Brain microvascular endothelial cell (primary cell): ENCODE measurements at regions not wholly inside any gene's neighbourhood (a gene's known extent, or its start where the extent isn't known, plus 50 kb on each side); places are given as distances from the start of the nearest gene placed in this dataset.

Experiments used
- DNase-seq: peaks from one replicate; pipeline ENCODE4 v3.0.0-alpha.2; 2020
- H3K27ac ChIP-seq: fragments of 250-450 bp; sonication (Bioruptor Pico); 2 replicates; pipeline ENCODE4 v1.5.1; 2020; ENCODE audit warnings: mild to moderate bottlenecking, moderate library complexity
- H3K27me3 ChIP-seq: fragments of 250-450 bp; sonication (Bioruptor Pico); replicated peaks from 2 replicates; pipeline ENCODE4 v1.5.1; 2020; ENCODE audit warnings: mild to moderate bottlenecking
- H3K36me3 ChIP-seq: fragments of 250-450 bp; sonication (Bioruptor Pico); replicated peaks from 2 replicates; pipeline ENCODE4 v1.5.1; 2020; ENCODE audit warnings: mild to moderate bottlenecking
- H3K4me3 ChIP-seq: 2 replicates; pipeline ENCODE4 v1.5.1; 2011; ENCODE audit warnings: low read depth, mild to moderate bottlenecking, control low read depth, low read length, moderate library complexity
- in situ Hi-C: cut with HindIII; loops from 2 replicates; pipeline ENCODE4 v1.10.0; 2017; ENCODE audit warnings: low sequenced_read_pairs, low pct_ligation_motif_present
- TF ChIP-seq, protein P1 (sequence below): IDR thresholded peaks from 2 replicates; pipeline ENCODE4 v1.5.1; 2011; ENCODE audit warnings: low read depth, mild to moderate bottlenecking, moderate library complexity, low read length, control low read depth, inconsistent platforms; ENCODE audit errors: missing control alignments

DNA sequence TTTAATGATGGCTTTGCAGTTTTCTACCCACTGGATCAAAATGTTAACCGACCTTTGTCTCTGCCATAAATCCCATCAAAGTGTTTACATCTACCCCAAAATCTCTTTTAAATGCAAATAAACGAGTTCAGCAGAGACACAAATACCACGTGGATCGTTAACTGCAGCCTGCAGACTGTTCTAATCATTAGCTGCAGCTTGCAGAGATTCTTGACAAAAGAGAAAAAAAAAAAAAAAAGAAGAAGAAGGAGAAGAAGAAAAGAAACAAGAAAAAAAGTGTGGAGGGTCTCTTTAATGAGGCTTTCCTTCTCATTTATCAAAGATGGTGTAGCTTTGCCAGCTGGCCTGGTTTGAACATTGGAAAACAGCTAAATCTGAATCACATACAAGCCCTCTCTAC lies 275.7 kb downstream of the NEDD1 start:
- TF ChIP-seq, protein P1, sequence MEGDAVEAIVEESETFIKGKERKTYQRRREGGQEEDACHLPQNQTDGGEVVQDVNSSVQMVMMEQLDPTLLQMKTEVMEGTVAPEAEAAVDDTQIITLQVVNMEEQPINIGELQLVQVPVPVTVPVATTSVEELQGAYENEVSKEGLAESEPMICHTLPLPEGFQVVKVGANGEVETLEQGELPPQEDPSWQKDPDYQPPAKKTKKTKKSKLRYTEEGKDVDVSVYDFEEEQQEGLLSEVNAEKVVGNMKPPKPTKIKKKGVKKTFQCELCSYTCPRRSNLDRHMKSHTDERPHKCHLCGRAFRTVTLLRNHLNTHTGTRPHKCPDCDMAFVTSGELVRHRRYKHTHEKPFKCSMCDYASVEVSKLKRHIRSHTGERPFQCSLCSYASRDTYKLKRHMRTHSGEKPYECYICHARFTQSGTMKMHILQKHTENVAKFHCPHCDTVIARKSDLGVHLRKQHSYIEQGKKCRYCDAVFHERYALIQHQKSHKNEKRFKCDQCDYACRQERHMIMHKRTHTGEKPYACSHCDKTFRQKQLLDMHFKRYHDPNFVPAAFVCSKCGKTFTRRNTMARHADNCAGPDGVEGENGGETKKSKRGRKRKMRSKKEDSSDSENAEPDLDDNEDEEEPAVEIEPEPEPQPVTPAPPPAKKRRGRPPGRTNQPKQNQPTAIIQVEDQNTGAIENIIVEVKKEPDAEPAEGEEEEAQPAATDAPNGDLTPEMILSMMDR: no peak
- in situ Hi-C loops: no loop called here
- no peaks in the 10 kb centered on the region for H3K36me3 ChIP-seq

DNA sequence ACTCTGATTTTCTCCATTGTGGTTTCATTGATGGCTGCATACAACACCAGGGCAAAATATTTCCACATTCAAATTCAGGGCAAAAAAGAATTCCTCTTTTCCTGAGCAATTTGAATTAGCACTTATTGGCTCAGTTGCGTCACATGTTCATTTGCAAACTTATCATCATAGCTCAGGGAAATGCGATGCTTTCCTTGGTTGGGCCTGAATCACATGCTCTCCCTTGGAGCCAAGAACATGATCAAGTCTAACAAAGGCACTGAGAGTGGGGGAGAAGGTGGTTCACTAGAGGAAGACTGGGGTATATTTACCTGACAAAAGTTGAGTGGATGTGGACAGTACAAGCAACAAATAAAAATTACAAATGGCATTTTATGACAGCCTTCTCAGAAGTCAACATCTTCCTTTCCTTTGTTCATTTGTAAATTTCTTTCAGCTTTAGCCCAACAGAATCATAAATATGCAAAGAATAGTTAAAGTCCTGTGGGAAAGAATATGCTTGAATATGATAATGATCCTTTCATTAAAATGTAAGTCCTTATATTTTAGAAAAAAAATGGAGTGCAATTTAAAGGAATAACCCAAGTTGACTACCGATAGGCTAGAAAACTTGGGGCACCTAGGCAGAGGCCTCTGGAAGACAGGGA lies 277.2 kb downstream of the NEDD1 start:
- in situ Hi-C loops: no loop called here
- DNase-seq: no peak
- H3K4me3 ChIP-seq: no peak overlapping the region
- no peaks in the 10 kb centered on the region for H3K36me3 ChIP-seq
- TF ChIP-seq, protein P1: no peak
- no peaks in the 10 kb centered on the region for H3K27me3 ChIP-seq
- no peak overlapping the region for H3K27ac ChIP-seq

More for the DNA sequence above, 275.7 kb downstream of the NEDD1 start:
- no peaks in the 10 kb centered on the region for H3K27me3 ChIP-seq
- no peak overlapping the region for H3K27ac ChIP-seq
- H3K4me3 ChIP-seq: no peak overlapping the region
- no peak for DNase-seq

DNA sequence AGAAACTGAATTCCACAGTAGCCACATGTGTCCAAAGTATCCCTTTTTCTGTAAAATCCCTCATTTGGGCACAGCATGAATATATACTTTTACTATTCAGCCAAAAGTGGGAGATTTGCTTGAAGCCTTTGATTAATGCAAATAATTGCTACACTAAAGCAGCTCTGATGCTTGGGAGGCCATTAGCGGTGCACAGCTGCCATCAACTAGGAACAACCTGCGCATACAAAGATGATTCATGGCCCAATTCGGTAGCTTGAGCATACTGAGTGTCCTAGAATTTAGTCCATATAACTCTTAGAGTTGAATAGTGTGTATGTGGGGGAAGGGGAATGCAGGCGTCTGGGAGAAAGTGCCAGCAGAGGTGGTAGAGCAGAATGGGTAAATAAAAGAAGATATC lies 277.0 kb upstream of the RMST start:
- Histone ChIP-seq H3K36me3 (no peaks in the 10 kb centered on the region), H3K4me3 (no peak overlapping the region), H3K27me3 (no peaks in the 10 kb centered on the region), H3K27ac (no peak overlapping the region)
- in situ Hi-C loops: no loop called here
- DNase-seq: no peak
- TF ChIP-seq, protein P1: no peak

- in situ Hi-C loops: no loop called here
- no peak overlapping the region for H3K27ac ChIP-seq
- DNase-seq: no peak
- no peaks in the 10 kb centered on the region for H3K36me3 ChIP-seq
- H3K27me3 ChIP-seq: no peaks in the 10 kb centered on the region
- TF ChIP-seq, protein P1: no peak
- H3K4me3 ChIP-seq: no peak overlapping the region
Measured at GRCh38 chr12:97194546-97194945, 268.1 kb upstream of the RMST start.

DNA sequence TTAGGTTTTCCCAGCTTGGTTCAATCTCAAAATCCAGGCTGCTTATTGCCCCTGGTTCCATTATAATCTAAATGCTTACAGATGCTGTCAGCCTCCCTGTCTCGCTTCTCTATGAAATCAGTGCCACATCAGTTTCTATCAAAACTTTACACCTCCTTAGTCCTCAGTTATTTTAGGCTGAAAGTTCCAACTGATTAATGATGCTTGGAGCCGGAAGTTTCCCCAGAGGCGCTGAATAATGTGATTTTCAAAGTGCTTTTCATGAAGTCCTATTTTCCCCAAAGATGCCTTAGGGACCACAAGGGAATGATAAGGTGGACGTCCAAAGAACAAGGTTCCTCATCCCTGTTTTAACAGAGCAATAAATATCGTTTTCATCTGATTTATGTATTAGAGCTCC lies 262.4 kb upstream of the RMST start:
- in situ Hi-C loops: no loop called here
- no peak for DNase-seq
- TF ChIP-seq, protein P1: no peak

DNA sequence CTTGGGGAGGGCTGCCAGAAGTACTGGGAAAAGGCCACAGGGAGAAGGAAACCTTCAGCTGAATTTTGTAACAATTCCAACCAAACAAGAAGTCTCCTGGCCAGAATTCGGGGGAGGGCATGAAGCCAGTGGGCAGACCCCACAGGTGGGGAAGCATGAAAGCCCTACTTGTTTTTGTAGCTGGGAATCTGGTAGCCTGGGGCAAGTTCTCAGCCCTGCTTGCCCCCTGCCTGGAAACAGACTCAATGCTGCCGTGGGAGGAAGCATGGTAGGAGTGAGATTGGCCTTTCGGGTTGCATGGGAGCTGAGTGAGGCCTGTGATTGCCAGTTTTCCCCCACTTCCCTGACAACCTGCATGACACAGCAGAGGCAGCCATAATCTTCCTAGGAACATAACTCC lies 259.2 kb upstream of the RMST start:
- in situ Hi-C loops: no loop called here
- DNase-seq: no peak
- H3K27me3 ChIP-seq: no peaks in the 10 kb centered on the region
- no peak overlapping the region for H3K27ac ChIP-seq
- no peaks in the 10 kb centered on the region for H3K36me3 ChIP-seq
- no peak overlapping the region for H3K4me3 ChIP-seq
- TF ChIP-seq, protein P1: no peak

More for the DNA sequence above, 262.4 kb upstream of the RMST start:
- H3K27ac ChIP-seq: no peak overlapping the region
- H3K4me3 ChIP-seq: no peak overlapping the region
- no peaks in the 10 kb centered on the region for H3K36me3 ChIP-seq
- no peaks in the 10 kb centered on the region for H3K27me3 ChIP-seq
